ENCODE measurements at regions not wholly inside any gene's neighbourhood (a gene's known extent, or its start where the extent isn't known, plus 50 kb on each side); places are given as distances from the start of the nearest gene placed in this dataset.

DNA sequence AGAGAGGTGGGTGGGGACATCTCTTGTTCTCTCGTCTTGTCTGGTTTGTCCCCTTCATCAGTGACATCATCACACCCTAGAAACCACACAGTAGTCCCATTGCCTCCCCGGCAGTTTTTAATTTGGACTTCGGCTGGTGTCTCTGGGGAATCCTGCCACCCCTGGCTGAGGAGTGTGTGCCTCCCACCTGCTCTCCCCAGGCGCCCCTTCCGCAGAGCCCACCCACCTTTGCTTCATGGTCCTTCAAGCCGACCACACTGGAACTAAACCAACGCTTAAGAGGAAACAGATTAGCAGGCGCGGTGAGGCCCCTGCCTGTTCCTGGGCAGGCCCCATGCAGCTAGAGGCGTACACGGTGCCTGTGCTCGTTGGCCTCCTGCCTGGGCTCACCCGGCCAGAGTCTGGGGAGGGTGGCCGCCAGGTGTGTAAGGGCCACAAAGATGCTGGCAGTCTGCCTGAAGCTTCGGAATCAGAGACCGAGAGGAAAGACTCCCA is 107.6 kb upstream of the SPRY4 start:
- peak; percentile 43 for DNase-seq

GRCh38 chr5:142428773-142429473 is 104.1 kb upstream of the SPRY4 start:
- DNase-seq = no peak

DNA sequence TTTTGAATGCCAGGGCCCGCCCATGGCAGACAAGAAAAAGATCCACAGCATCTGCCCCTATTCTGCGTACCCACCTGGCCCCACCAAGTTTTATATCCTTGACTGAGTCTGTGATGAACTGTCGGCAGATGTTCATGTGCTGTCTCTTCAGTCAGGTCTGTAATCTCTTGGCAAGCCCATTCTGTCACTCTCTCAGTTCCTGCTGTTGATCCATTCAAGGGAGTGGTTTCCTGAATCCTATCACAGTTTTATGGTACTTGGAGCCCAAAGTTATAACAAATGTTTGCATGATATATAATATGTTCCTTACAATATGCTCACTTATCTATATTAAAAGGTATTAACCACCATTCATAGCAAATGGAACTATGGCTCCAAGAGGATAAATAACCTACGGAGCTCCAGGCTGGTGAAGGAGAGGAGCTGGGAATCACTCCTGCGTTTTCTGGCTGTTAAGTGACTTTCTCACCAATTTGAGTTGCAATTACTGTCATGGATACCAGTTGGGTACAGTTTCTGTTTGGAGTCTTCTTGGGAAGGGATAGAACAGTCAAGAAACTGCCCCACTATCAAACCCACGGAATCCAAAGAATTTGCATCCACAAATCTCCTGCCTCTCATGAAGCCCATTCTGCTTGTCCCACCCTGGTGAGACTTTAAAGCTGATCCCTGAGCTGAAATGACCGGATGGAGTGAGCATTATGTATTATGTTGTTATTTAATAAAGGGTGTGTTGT is 103.4 kb upstream of the SPRY4 start:
- no peak for DNase-seq

DNA sequence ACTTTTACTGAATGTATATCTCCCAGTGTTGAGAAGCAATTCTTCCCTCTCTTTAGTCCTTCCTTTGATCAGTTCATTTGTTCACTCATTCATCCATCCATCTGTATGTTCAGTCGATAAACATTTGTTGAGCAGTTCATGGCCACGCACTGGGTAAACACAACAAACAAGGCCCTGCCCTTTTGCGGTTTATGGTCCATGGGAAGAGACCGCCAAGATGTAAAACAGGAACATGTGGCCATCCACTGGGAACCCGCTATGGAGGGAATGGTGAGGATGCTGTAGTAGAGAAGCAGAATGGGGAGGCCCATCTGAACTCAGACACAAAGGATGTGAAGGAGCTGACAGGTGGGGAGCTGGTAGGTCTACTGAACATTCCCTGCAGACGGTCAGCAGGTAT is 102.7 kb upstream of the SPRY4 start:
- DNase-seq = no peak

- no peak for DNase-seq
These were observed 102.2 kb upstream of the SPRY4 start for GRCh38 chr5:142427015-142427364.

- no peak for DNase-seq
These were observed 101.6 kb upstream of the SPRY4 start for GRCh38 chr5:142426129-142427014.

- DNase-seq = no peak
These were observed 100.7 kb upstream of the SPRY4 start for GRCh38 chr5:142425286-142426065.

DNA sequence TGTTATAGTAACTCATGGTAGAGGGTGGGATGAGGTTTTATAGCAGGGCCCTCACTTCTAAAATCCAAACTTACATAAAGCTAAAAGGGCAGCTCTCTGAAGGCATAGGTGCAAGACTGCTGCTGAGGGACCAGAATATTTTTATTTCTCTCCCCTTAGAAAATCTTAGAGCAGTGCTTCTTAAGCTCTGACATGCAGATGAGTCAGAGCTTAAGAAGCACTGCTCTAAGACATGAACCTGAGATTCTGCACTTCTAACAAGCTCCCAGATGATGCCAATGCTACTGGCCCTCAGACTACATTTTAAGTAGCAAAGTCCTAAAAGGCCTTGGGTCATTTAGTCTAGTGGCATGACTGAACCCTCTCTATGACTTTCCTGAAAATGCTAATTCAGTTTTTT is 97.6 kb upstream of the SPRY4 start:
- DNase-seq = no peak

DNA sequence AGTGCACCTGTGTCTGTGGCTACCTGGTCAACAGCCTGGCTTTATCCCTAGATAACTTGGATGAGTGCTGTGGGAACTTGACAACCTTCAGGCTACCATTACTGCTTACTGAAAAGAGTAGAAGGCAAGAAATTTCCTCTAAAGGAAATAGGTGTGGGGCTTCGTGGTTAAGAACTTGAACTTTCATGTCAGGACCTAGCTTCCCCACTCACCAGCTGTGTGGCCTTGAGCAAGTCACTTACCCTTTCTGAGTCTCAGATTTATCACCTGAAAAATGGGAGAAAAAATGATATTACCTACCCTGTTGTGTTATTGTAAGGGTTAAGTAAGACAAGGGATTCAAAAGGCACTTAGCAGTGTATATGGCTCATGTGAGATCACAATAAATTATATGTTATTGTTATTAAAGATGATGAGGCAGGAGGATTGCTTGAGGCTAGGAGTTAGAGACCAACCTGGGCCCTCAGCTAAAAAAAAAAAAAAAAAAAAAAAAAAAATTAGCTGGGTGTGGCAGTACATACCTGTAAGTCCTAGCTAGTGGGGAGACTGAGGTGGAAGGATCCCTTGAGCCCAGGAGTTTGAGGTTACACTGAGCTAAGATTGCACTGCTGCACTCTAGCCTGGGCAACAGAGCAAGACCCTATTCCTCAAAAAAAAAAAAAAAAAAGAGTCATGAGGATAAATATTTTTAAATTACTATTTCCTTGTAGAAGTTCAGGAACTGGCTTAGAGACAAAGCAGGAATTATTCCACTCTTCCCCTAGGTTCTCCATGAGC is 97.0 kb upstream of the SPRY4 start:
- DNase-seq = no peak

- no peak for DNase-seq
These were observed 96.4 kb upstream of the SPRY4 start for GRCh38 chr5:142421228-142421617.

DNA sequence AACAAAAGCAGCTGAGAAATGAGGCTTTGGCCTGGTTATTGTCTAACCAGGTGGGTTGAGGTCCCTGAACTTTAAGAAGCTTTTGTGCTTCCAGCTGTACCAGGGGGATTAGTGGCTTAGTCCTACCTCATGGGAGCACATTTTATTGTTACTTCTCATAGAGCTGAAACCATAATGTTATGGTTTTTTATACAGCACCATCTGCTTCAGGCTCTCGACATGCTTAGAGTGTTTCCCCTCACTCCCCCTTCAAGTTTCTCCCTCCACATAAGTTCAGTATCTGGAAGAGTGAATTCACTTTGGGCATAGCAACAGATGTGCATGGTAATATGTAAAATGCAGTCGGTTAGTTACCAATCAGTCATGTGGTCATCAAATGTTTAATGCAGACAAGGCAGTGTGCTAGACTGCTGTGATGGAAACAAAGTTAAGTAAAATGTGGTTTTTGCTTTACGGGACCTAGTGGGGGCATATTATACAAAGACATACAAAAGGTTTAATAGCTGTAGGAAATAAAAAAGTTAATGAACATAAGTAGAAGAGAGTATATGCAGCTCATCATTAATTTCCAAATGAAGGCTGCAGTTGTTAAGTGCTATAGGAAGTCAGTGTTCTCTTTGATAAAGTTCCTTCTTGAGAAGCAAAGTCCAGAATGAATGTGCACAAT is 95.9 kb upstream of the SPRY4 start:
- DNase-seq = no peak

DNA sequence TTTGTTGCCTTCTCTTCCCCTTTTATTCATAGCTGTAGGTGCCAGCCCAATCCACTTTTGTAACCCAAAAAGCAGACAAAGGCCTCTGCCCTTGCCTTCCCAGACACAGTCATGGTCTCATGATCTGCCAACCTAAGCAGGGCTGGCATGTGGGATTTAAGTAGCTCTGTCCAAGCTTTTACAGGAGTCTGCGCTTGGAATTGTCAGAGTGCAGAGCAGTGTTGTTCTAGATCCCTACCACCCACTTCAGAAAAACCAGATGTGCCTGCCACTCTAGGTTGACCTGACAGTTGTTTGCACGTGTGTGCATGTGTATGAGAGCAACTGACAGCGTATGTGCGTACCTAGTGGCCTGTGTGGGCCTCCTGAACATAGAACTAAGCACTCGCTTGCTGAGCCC is 87.8 kb upstream of the SPRY4 start:
- no peak for DNase-seq

GRCh38 chr5:142411656-142412425 is 87.0 kb upstream of the SPRY4 start:
- no peak for DNase-seq

- no peak for DNase-seq
These were observed 86.3 kb upstream of the SPRY4 start for GRCh38 chr5:142411103-142411502.

DNA sequence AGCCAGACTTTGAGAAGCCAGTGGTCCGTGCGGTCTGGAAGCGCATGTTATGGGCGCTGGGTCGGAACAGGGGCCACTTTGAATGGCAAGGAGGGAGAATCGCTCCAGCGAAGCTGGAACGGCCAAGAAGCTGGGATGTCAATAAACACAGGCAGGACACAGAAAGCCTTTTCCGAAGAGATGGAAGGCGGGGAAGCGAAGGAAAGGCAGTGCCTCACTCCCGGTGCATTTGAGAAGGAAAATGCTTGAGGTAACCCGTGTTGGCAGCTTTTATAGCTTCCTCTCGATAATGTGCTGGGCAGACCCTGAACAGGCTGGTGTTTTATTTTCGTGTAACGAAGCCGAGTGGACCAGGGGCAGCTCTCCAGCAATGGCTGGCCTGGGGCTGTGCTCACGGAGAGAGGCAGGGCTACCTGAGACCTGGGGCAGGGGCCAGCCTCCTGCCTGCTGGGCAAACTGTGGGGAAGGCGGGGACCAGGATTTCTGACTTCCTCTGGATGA is 84.2 kb upstream of the SPRY4 start:
- no peak for DNase-seq

DNA sequence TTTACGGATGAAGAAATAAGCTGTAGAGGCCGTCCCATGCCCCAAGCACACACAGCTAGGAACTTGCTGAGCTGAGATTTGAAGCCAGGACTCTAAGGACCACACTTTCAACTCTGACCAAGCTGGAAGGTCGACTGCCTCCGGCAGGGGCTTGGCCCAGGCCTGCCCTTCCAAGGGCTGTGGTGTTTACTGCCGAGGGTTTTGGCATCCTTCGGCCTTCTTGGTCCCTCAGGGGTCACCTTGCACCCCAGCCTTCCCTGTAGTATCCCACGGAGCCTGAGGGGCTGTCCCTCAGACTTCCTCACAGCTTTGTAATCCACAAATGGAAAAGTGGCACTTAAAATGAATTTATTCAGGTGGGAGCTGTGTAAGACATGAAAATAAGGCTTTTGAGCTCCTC is 83.7 kb upstream of the SPRY4 start:
- no peak for DNase-seq

GRCh38 chr5:142405814-142406395 is 81.1 kb upstream of the SPRY4 start:
- DNase-seq = no peak

DNA sequence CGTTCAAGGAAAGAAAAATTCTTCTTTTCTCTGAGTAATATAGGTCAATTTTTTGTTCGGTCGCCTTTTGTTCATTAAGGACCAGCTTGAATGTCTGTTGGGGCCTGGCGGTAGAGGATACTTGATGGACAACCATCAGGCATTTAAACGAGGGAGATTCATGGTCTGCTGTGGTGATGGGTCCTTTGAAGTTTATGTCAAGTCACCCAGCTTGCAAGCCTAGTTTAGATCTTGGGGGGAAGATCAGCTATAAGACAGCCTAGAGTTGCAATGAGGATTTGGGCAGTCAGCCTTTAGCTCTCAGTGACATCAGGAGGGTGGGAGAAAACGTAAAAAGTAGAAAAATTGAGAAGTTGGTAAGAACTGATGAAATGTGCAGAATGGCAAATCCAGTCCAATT is 80.2 kb upstream of the SPRY4 start:
- DNase-seq = no peak

GRCh38 chr5:142404046-142404477 is 79.2 kb upstream of the SPRY4 start:
- no peak for DNase-seq

DNA sequence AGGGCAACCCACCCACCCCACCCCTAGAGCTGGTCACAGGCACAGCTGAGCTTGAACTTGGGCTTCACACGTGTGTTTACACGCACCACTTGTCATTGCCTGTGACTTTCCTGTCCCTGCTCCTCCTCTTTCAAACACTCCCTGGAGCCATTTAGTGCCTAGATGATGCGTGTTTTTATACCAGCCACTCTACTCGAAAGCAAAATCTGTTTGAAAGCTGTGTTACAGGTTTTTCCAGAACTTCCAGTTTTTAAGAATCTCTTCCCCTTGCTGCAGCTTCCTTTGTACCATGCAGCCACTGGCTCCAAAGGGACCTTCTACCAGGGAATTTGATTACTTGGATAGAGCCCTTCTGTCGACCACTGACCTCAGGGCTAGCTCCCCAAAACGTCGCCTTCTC is 78.8 kb upstream of the SPRY4 start:
- DNase-seq = no peak
